GM12878 (cell line): ENCODE measurements at regions not wholly inside any gene's neighbourhood (a gene's known extent, or its start where the extent isn't known, plus 50 kb on each side); places are given as distances from the start of the nearest gene placed in this dataset.

Experiments
- CHD1 ChIP-seq: IDR thresholded peaks from 2 replicates; pipeline ENCODE4 v1.6.1; 2012; ENCODE audit warnings: low read depth, low read length, improper control_type of control experiment
- MLLT1 ChIP-seq: fragments of 450-650 bp; IDR thresholded peaks from 2 replicates; pipeline ENCODE4 v1.6.1; 2016; ENCODE audit warnings: mild to moderate bottlenecking
- NFYA ChIP-seq: IDR thresholded peaks from 2 replicates; pipeline ENCODE4 v1.6.1; 2011; ENCODE audit warnings: low read depth, mild to moderate bottlenecking, low read length, improper control_type of control experiment, borderline replicate concordance
- NRF1 ChIP-seq: conservative IDR thresholded peaks from 2 replicates; pipeline ENCODE4 v1.6.1; 2011; ENCODE audit warnings: mild to moderate bottlenecking, low read depth, low read length, improper control_type of control experiment
- USF1 ChIP-seq: IDR thresholded peaks from 2 replicates; pipeline ENCODE4 v1.6.1; 2011; ENCODE audit warnings: borderline replicate concordance, low read depth, mild to moderate bottlenecking, moderate library complexity, mixed read lengths, low read length; ENCODE audit not compliant: insufficient read depth; ENCODE audit errors: extremely low read length
- TF ChIP-seq, protein P1 (sequence below), 3 experiments: IDR thresholded peaks in 2 of 3; conservative IDR thresholded peaks in 1 of 3; 2 replicates each; pipeline ENCODE4 v1.5.1; 2011; ENCODE audit warnings: low read depth in 3 of 3, low read length in 3 of 3, mild to moderate bottlenecking in 3 of 3, control low read depth in 2 of 3, moderate library complexity in 2 of 3, inconsistent platforms in 1 of 3, mixed read lengths in 1 of 3; ENCODE audit not compliant: control insufficient read depth in 2 of 3, insufficient read depth in 1 of 3; ENCODE audit errors: extremely low read depth in 1 of 3

DNA sequence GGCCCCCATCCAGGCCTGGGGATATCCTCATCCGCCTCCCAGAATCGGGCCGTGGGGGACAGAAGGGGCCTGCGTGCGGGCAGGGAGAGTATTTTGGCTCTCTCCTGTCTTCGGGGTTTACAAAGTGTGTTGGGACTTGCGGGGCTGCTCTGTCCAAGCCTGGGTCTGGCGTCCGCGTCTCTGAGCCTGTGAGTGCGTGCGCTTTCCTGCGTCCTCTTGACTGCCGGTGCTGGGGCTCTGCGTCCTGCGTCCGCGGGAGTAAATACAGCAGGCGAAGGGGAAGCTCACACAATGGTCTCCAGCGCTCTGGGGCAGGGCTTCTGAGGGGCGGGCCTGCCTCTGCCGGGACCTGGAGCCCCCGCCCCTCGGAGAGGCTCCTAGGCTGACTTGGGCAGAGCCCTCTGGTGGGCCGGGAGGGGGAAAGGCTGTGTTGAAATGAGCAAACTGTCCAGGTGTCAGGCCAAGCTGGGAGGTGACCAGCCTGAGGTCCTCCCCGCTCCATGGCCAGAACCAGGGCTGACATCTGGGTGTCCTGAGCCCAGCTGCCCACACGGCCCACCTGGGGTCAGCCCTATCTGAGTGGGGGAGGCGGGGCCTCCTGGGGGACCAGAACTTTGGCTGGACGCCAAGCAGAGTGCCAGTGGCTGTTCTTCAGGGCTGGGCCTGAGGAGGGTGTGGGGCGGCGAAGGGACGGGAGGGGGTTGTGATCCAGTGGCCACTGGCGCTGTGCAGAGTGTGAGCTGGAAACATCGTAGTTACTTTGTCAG is 233.6 kb downstream of the SEC14L1 start:
- TF ChIP-seq, protein P1, sequence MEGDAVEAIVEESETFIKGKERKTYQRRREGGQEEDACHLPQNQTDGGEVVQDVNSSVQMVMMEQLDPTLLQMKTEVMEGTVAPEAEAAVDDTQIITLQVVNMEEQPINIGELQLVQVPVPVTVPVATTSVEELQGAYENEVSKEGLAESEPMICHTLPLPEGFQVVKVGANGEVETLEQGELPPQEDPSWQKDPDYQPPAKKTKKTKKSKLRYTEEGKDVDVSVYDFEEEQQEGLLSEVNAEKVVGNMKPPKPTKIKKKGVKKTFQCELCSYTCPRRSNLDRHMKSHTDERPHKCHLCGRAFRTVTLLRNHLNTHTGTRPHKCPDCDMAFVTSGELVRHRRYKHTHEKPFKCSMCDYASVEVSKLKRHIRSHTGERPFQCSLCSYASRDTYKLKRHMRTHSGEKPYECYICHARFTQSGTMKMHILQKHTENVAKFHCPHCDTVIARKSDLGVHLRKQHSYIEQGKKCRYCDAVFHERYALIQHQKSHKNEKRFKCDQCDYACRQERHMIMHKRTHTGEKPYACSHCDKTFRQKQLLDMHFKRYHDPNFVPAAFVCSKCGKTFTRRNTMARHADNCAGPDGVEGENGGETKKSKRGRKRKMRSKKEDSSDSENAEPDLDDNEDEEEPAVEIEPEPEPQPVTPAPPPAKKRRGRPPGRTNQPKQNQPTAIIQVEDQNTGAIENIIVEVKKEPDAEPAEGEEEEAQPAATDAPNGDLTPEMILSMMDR (IDR thresholded peaks at IDR 0.05 in 2 of 3, conservative IDR thresholded peaks at IDR 0.05 in 1 of 3; ENCODE audit: control insufficient read depth in 2 of 3, extremely low read depth in 1 of 3, insufficient read depth in 1 of 3, low read depth in 3 of 3, low read length in 3 of 3), result peak in 2 of 3 experiments; percentile 23 to 34; a peak in 2 of 6 replicates
- no peak for TF ChIP-seq USF1
- TF ChIP-seq MLLT1, result no peak
- no peak for TF ChIP-seq CHD1
- no peak for TF ChIP-seq NFYA
- no peak for TF ChIP-seq NRF1
